Neural progenitor cell (in vitro differentiated cells): ENCODE measurements at regions not wholly inside any gene's neighbourhood (a gene's known extent, or its start where the extent isn't known, plus 50 kb on each side); places are given as distances from the start of the nearest gene placed in this dataset.

Experiments
- DNase-seq: peaks from one replicate; pipeline ENCODE4 v3.0.0-alpha.2; 2016; ENCODE audit warnings: low spot score
- H2AFZ ChIP-seq: fragments of 200-600 bp; sonication (generic); replicated peaks from 2 replicates; pipeline ENCODE4 v1.6.1; 2016; ENCODE audit warnings: antibody characterized with exemption
- H3F3A ChIP-seq: fragments of 200-600 bp; sonication (generic); 2 replicates; pipeline ENCODE4 v1.6.1; 2016; ENCODE audit warnings: antibody characterized with exemption, low read depth
- H3K27ac ChIP-seq: fragments of 200-600 bp; sonication (generic); 2 replicates; pipeline ENCODE4 v1.5.1; 2016; ENCODE audit warnings: mild to moderate bottlenecking
- H3K27me3 ChIP-seq: fragments of 200-600 bp; sonication (generic); 2 replicates; pipeline ENCODE4 v1.6.1; 2016; ENCODE audit warnings: mild to moderate bottlenecking, moderate library complexity
- H3K36me3 ChIP-seq: fragments of 200-600 bp; sonication (generic); 2 replicates; pipeline ENCODE4 v1.5.1; 2016
- H3K4me1 ChIP-seq: fragments of 200-600 bp; sonication (generic); 2 replicates; pipeline ENCODE4 v1.6.1; 2016; ENCODE audit warnings: mixed run types
- H3K4me2 ChIP-seq: fragments of 200-600 bp; sonication (generic); 2 replicates; pipeline ENCODE4 v1.6.1; 2016
- H3K4me3 ChIP-seq: fragments of 200-600 bp; sonication (generic); 2 replicates; pipeline ENCODE4 v1.5.1; 2016
- H3K79me2 ChIP-seq: fragments of 200-600 bp; sonication (generic); 2 replicates; pipeline ENCODE4 v1.6.1; 2016; ENCODE audit warnings: low read depth
- H3K9ac ChIP-seq: fragments of 200-600 bp; sonication (generic); 2 replicates; pipeline ENCODE4 v1.6.1; 2016
- H3K9me3 ChIP-seq: fragments of 200-600 bp; sonication (generic); 2 replicates; pipeline ENCODE4 v1.5.1; 2016; ENCODE audit warnings: low read depth
- H4K20me1 ChIP-seq: fragments of 200-600 bp; sonication (generic); 2 replicates; pipeline ENCODE4 v1.6.1; 2016; ENCODE audit warnings: low read depth
- H3K27ac Mint-ChIP-seq: 3 replicates; pipeline ENCODE4 v1.8.0; 2021; ENCODE audit warnings: mixed read lengths
- H3K27me3 Mint-ChIP-seq: 2 replicates; pipeline ENCODE4 v1.8.0; 2022; ENCODE audit warnings: low read depth, mild to moderate bottlenecking, inconsistent platforms, moderate library complexity, mixed read lengths; ENCODE audit not compliant: insufficient read depth
- H3K36me3 Mint-ChIP-seq: 3 replicates; pipeline ENCODE4 v1.8.0; 2021; ENCODE audit warnings: mixed read lengths
- H3K4me1 Mint-ChIP-seq: 3 replicates; pipeline ENCODE4 v1.8.0; 2021; ENCODE audit warnings: mixed read lengths
- H3K4me3 Mint-ChIP-seq: 3 replicates; pipeline ENCODE4 v1.8.0; 2021; ENCODE audit warnings: mild to moderate bottlenecking, moderate library complexity, mixed read lengths
- H3K9me3 Mint-ChIP-seq: 3 replicates; pipeline ENCODE4 v1.8.0; 2020; ENCODE audit warnings: mixed read lengths
- CTCF ChIP-seq: fragments of 200-600 bp; sonication (generic); IDR thresholded peaks from 2 replicates; pipeline ENCODE4 v1.5.1; 2017; ENCODE audit warnings: antibody characterized with exemption, mild to moderate bottlenecking
- EZH2 ChIP-seq: fragments of 200-600 bp; sonication (generic); IDR thresholded peaks from 2 replicates; pipeline ENCODE4 v1.6.1; 2017; ENCODE audit warnings: antibody characterized with exemption, mild to moderate bottlenecking, moderate library complexity
- EZH2phosphoT487 ChIP-seq: fragments of 200-600 bp; sonication (generic); IDR thresholded peaks from 2 replicates; pipeline ENCODE4 v1.6.1; 2017; ENCODE audit warnings: antibody characterized with exemption

DNA sequence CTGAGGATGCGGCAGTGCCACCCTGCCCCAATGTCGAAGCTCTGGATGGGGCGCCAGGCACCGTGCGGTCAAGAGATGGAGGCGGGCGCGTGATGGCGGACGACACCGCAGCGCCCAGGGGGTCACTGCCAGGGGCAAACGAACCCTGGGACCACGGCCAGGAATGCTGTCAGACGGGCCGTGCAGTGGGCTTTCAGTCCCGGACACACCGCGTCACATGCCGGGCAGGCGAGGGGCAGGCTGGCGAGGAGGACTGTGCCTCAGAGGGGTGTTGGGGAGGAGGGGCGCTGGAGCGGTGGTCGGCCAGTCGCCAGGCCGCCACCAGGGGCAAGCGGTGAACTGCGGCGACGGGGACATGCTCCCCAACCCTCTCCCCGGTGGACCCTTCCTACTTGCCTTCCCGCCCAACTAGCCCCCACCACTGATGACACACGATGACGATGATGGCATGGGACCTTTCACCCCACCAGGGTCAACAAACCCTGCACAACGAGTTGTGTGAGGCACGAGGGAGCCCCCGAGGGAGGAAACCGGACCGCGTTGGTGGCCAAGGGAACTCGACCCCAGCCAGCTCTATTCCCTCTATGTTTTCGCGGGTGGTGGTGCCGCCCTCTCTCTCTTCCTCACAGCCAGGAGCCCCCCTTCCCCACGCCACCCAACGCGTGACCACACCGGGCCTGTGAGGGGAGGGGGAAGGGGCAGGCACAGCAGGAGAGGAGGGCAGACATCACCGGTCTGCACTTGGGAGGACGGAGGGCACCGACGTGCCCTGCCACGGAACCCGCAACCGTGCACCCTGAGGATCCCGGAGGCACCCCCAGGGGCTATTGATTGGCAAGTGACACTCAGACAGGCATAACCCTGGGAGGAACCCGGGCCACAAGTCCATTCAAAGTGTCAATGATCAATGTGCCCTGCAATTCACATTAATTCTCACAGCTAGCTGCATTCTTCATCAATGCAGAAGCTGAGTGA, 1960.9 kb upstream of the DEFB115 start:
- Histone ChIP-seq H3K4me3 (no peak overlapping the region), H3K4me1 (no peaks in the 10 kb centered on the region), H2AFZ (no peak overlapping the region), H3K4me2 (no peak overlapping the region), H4K20me1 (no peaks in the 10 kb centered on the region), H3K36me3 (no peaks in the 10 kb centered on the region), H3K79me2 (no peaks in the 10 kb centered on the region), H3K27ac (no peak overlapping the region), H3K27me3 (no peaks in the 10 kb centered on the region), H3K9me3 (no peaks in the 10 kb centered on the region), H3K9ac (no peak overlapping the region), H3F3A (no peaks in the 10 kb centered on the region)
- Mint-ChIP-seq H3K9me3 (peaks cover 30% of the 10 kb centered on the region), H3K27ac (no peak overlapping the region), H3K36me3 (peaks cover 3% of the 10 kb centered on the region), H3K4me3 (no peak overlapping the region), H3K27me3 (peaks cover 2% of the 10 kb centered on the region), H3K4me1 (no peaks in the 10 kb centered on the region)
- no peak for DNase-seq
- no peak for TF ChIP-seq CTCF
- TF ChIP-seq EZH2, result no peak
- no peak for TF ChIP-seq EZH2phosphoT487

GRCh38 chr20:29297411-29298270, 1959.8 kb upstream of the DEFB115 start:
- Histone ChIP-seq H3K27ac (no peak overlapping the region), H2AFZ (no peak overlapping the region), H3K9me3 (no peaks in the 10 kb centered on the region), H3K9ac (no peak overlapping the region), H3K4me1 (no peaks in the 10 kb centered on the region), H3K36me3 (no peaks in the 10 kb centered on the region), H3K27me3 (no peaks in the 10 kb centered on the region), H4K20me1 (no peaks in the 10 kb centered on the region), H3K79me2 (no peaks in the 10 kb centered on the region), H3K4me3 (no peak overlapping the region), H3F3A (no peaks in the 10 kb centered on the region), H3K4me2 (no peak overlapping the region)
- Mint-ChIP-seq H3K36me3 (peaks cover 3% of the 10 kb centered on the region), H3K4me3 (no peak overlapping the region), H3K9me3 (peaks cover 35% of the 10 kb centered on the region), H3K4me1 (no peaks in the 10 kb centered on the region), H3K27ac (no peak overlapping the region), H3K27me3 (peaks cover 2% of the 10 kb centered on the region)
- no peak for DNase-seq
- TF ChIP-seq EZH2 (no peak), CTCF (no peak), EZH2phosphoT487 (no peak)

GRCh38 chr20:29298271-29298590, 1959.2 kb upstream of the DEFB115 start:
- no peak overlapping the region for H3K27ac Mint-ChIP-seq
- H3K9ac ChIP-seq, result no peak overlapping the region
- H3K4me1 Mint-ChIP-seq, result no peaks in the 10 kb centered on the region
- peaks cover 39% of the 10 kb centered on the region for H3K9me3 Mint-ChIP-seq
- H3K4me1 ChIP-seq, result no peaks in the 10 kb centered on the region
- peaks cover 2% of the 10 kb centered on the region for H3K27me3 Mint-ChIP-seq
- no peaks in the 10 kb centered on the region for H3K27me3 ChIP-seq
- no peak overlapping the region for H3K4me2 ChIP-seq
- no peaks in the 10 kb centered on the region for H4K20me1 ChIP-seq
- H3K36me3 ChIP-seq, result no peaks in the 10 kb centered on the region
- TF ChIP-seq EZH2 (no peak), EZH2phosphoT487 (no peak), CTCF (no peak)
- H3K27ac ChIP-seq, result no peak overlapping the region
- H3K9me3 ChIP-seq, result no peaks in the 10 kb centered on the region
- H3K4me3 ChIP-seq, result no peak overlapping the region
- no peak overlapping the region for H3K4me3 Mint-ChIP-seq
- no peaks in the 10 kb centered on the region for H3K79me2 ChIP-seq
- no peak for DNase-seq
- H2AFZ ChIP-seq, result no peak overlapping the region
- H3K36me3 Mint-ChIP-seq, result peaks cover 3% of the 10 kb centered on the region
- H3F3A ChIP-seq, result no peaks in the 10 kb centered on the region
